ENCODE measurements at regions not wholly inside any gene's neighbourhood (a gene's known extent, or its start where the extent isn't known, plus 50 kb on each side); places are given as distances from the start of the nearest gene placed in this dataset.

GRCh38 chr1:11394592-11395245, 84.2 kb upstream of the DISP3 start:
- dilution Hi-C loops (cut with MboI; ENCODE audit: extremely low pct_ligation_motif_present, low sequenced_read_pairs) (no loop called here), intact Hi-C loops (cut with micrococcal nuclease) (no loop called here)
- no peak for TF ChIP-seq GATA2 (IDR thresholded peaks at IDR 0.05; ENCODE audit: insufficient read depth, insufficient read length, low read depth, low read length)
- TF ChIP-seq MYC (IDR thresholded peaks at IDR 0.05; ENCODE audit: low read depth, low read length) = no peak
- no peak for TF ChIP-seq POLR2AphosphoS5 (IDR thresholded peaks at IDR 0.05; ENCODE audit: insufficient read depth, low read depth, low read length)
- TF ChIP-seq EZH2 (IDR thresholded peaks at IDR 0.05; ENCODE audit: borderline replicate concordance, low read depth, low read length, severe bottlenecking) = no peak
- no peak for TF ChIP-seq FOS (IDR thresholded peaks at IDR 0.05; ENCODE audit: borderline replicate concordance, insufficient read depth, low read length)
- no peak for TF ChIP-seq MAX (IDR thresholded peaks at IDR 0.05; ENCODE audit: insufficient read depth, insufficient read length)
- TF ChIP-seq POLR2A (IDR thresholded peaks at IDR 0.05; ENCODE audit: low read depth, low read length) = no peak
- no peak for TF ChIP-seq CTCF (IDR thresholded peaks at IDR 0.05; ENCODE audit: extremely low read depth in 1 of 2, insufficient read depth in 1 of 2, low read depth in 1 of 2, low read length in 2 of 2)
- TF ChIP-seq JUN (IDR thresholded peaks at IDR 0.05; ENCODE audit: borderline replicate concordance, insufficient read depth, insufficient read length, low read depth) = no peak
- H3K9me3 ChIP-seq (replicated peaks; ENCODE audit: control insufficient read depth, insufficient read depth, low read length) = no peaks in the 10 kb centered on the region
- ChIA-PET CTCF (no interaction called here), POLR2A (no interaction called here)
- no peaks in the 10 kb centered on the region for H3K79me2 ChIP-seq (ENCODE audit: control insufficient read depth, insufficient read depth, low read length)
- H4K20me1 ChIP-seq (replicated peaks; ENCODE audit: control insufficient read depth, extremely low read depth, insufficient read depth, low read length) = no peaks in the 10 kb centered on the region
- H3K4me1 ChIP-seq (ENCODE audit: control insufficient read depth, extremely low read depth, insufficient read depth, low read length) = no peaks in the 10 kb centered on the region
- no peak overlapping the region for H3K4me3 ChIP-seq (replicated peaks in 1 of 3; ENCODE audit: insufficient read depth in 1 of 3, low read depth in 1 of 3, low read length in 3 of 3)
- no peak overlapping the region for H2AFZ ChIP-seq (ENCODE audit: low read depth, low read length)
- BruUV-seq (replicated peaks) = no TSS peak
- no peaks in the 10 kb centered on the region for H3K27me3 ChIP-seq (ENCODE audit: control insufficient read depth in 2 of 2, insufficient read depth in 2 of 2, low read length in 2 of 2)
- DNase-seq (ENCODE audit: low read depth, low spot score) (no peak), FAIRE-seq (no peak)
- H3K4me2 ChIP-seq (ENCODE audit: insufficient read depth, low read length) = no peak overlapping the region
- H3K9ac ChIP-seq (replicated peaks; ENCODE audit: extremely low read depth, insufficient read depth, low read length) = no peak overlapping the region
- no peaks in the 10 kb centered on the region for H3K36me3 ChIP-seq (ENCODE audit: control insufficient read depth in 2 of 2, extremely low read depth in 1 of 2, insufficient read depth in 2 of 2, low read length in 2 of 2)
- H3K9me1 ChIP-seq (replicated peaks; ENCODE audit: control insufficient read depth, extremely low read depth, insufficient read depth, low read length) = no peaks in the 10 kb centered on the region
- no peak overlapping the region for H3K27ac ChIP-seq (ENCODE audit: insufficient read depth, low read depth, low read length)

All from endothelial cell of umbilical vein (primary cell).